H1 (cell line): ENCODE measurements at regions not wholly inside any gene's neighbourhood (a gene's known extent, or its start where the extent isn't known, plus 50 kb on each side); places are given as distances from the start of the nearest gene placed in this dataset.
A peak's percentile ranks its signal among the peaks of the same experiment; 100 is the strongest.

Experiments
- CTCF ChIA-PET: fragments of 300-600 bp; sonication (Branson Sonifier 250); formaldehyde crosslinking; loops from one replicate; lab custom pipeline; 2021; ENCODE audit not compliant: partially characterized antibody; lab: Charles Lee
- POLR2A ChIA-PET: fragments of 300-600 bp; sonication (Branson Sonifier 250); formaldehyde crosslinking; loops from one replicate; lab custom pipeline; 2021; ENCODE audit warnings: inconsistent platforms; ENCODE audit not compliant: partially characterized antibody; lab: Charles Lee
- DNase-seq, 2 experiments: peaks; one replicate each; pipeline versions ENCODE4 v3.0.0 to v3.0.0-alpha.2; 2010 to 2022; ENCODE audit warnings: low spot score in 2 of 2, low read depth in 1 of 2, mixed read lengths in 1 of 2
- FAIRE-seq: peaks from 2 replicates; lab custom pipeline; 2011; peaks lifted over from hg19 to GRCh38; lab: Jason Lieb, UNC
- H2AFZ ChIP-seq: 2 replicates; pipeline ENCODE4 v1.8.1; 2012; ENCODE audit warnings: low read length, inconsistent platforms
- H2AK5ac ChIP-seq: 2 replicates; pipeline ENCODE4 v1.6.1; 2013; ENCODE audit warnings: low read depth, low read length
- H2BK120ac ChIP-seq: replicated peaks from 2 replicates; pipeline ENCODE3; 2013; ENCODE audit warnings: low read depth, low read length, inconsistent platforms
- H2BK12ac ChIP-seq: 2 replicates; pipeline ENCODE4 v1.6.1; 2013; ENCODE audit warnings: low read depth, low read length
- H2BK15ac ChIP-seq: 2 replicates; pipeline ENCODE4 v1.6.1; 2013; ENCODE audit warnings: low read length
- H2BK20ac ChIP-seq: 2 replicates; pipeline ENCODE4 v1.6.1; 2013; ENCODE audit warnings: low read length
- H2BK5ac ChIP-seq: 2 replicates; pipeline ENCODE4 v1.6.1; 2013; ENCODE audit warnings: low read depth, low read length
- H3K14ac ChIP-seq: 2 replicates; pipeline ENCODE4 v1.6.1; 2013; ENCODE audit warnings: inconsistent platforms; ENCODE audit not compliant: insufficient read length
- H3K18ac ChIP-seq: 2 replicates; pipeline ENCODE4 v1.6.1; 2013; ENCODE audit warnings: low read length; ENCODE audit errors: extremely low read depth
- H3K23ac ChIP-seq: 2 replicates; pipeline ENCODE4 v1.6.1; 2013; ENCODE audit warnings: inconsistent platforms; ENCODE audit not compliant: insufficient read length
- H3K23me2 ChIP-seq: 2 replicates; pipeline ENCODE4 v1.6.1; 2013; ENCODE audit warnings: low read depth, low read length
- H3K27ac ChIP-seq: 2 replicates; pipeline ENCODE4 v1.6.1; 2011; ENCODE audit warnings: low read depth, low read length, inconsistent platforms
- H3K27me3 ChIP-seq, 4 experiments: replicated peaks in 1 of 4; 1 replicate in 1 of 4; 2 replicates in 3 of 4; pipeline versions ENCODE4 v1.6.1 to v1.8.1; 2011 to 2013; ENCODE audit warnings: low read length in 3 of 4, mild to moderate bottlenecking in 3 of 4, inconsistent platforms in 2 of 4, mixed read lengths in 2 of 4, moderate library complexity in 1 of 4; ENCODE audit not compliant: control insufficient read depth in 3 of 4, insufficient read depth in 3 of 4; ENCODE audit errors: extremely low read depth in 1 of 4
- H3K36me3 ChIP-seq, 4 experiments: 2 replicates each; pipeline versions ENCODE4 v1.6.1 to v1.8.1; 2011 to 2013; ENCODE audit warnings: mild to moderate bottlenecking in 4 of 4, low read length in 3 of 4, moderate library complexity in 2 of 4, control low read depth in 1 of 4, inconsistent platforms in 1 of 4; ENCODE audit not compliant: insufficient read depth in 4 of 4, control insufficient read depth in 2 of 4
- H3K4ac ChIP-seq: replicated peaks from 2 replicates; pipeline ENCODE3; 2013; ENCODE audit warnings: low read length, low read depth, mixed read lengths, inconsistent platforms; ENCODE audit not compliant: insufficient read length
- H3K4me1 ChIP-seq, 4 experiments: replicated peaks in 1 of 4; 1 replicate in 1 of 4; 2 replicates in 3 of 4; pipeline versions ENCODE4 v1.6.1 to v1.8.1; 2011 to 2013; ENCODE audit warnings: low read length in 3 of 4, inconsistent platforms in 2 of 4, mixed read lengths in 1 of 4; ENCODE audit not compliant: insufficient read depth in 4 of 4, control insufficient read depth in 3 of 4
- H3K4me2 ChIP-seq, 2 experiments: 2 replicates each; pipeline versions ENCODE4 v1.6.1 to v1.8.1; 2011 to 2013; ENCODE audit warnings: low read depth in 2 of 2, low read length in 2 of 2, control low read depth in 1 of 2, inconsistent platforms in 1 of 2, mild to moderate bottlenecking in 1 of 2; ENCODE audit not compliant: insufficient read depth in 1 of 2
- H3K4me3 ChIP-seq, 4 experiments: fragments of 200-600, 300-600 bp in 1 of 4; sonication (generic), shearing (Covaris generic), sonication (Bioruptor Twin) in 1 of 4; 2 replicates each; pipeline versions ENCODE4 v1.5.1 to v1.8.1; 2011 to 2016; ENCODE audit warnings: low read length in 4 of 4, low read depth in 3 of 4, control low read depth in 2 of 4, inconsistent platforms in 2 of 4, mild to moderate bottlenecking in 2 of 4, mixed read lengths in 1 of 4, moderate library complexity in 1 of 4; ENCODE audit not compliant: insufficient read depth in 2 of 4; ENCODE audit errors: extremely low read depth in 1 of 4
- H3K56ac ChIP-seq: replicated peaks from 2 replicates; pipeline ENCODE3; 2013; ENCODE audit warnings: low read depth, mild to moderate bottlenecking, mixed read lengths, low read length, inconsistent platforms; ENCODE audit not compliant: insufficient read length
- H3K79me1 ChIP-seq: 2 replicates; pipeline ENCODE4 v1.6.1; 2013; ENCODE audit warnings: low read depth, low read length, control low read depth
- H3K79me2 ChIP-seq, 2 experiments: 2 replicates each; pipeline versions ENCODE4 v1.6.1 to v1.8.1; 2012 to 2013; ENCODE audit warnings: low read length in 2 of 2, mild to moderate bottlenecking in 2 of 2, inconsistent platforms in 1 of 2; ENCODE audit not compliant: insufficient read depth in 2 of 2, control insufficient read depth in 1 of 2
- H3K9ac ChIP-seq, 4 experiments: replicated peaks in 1 of 4; 1 replicate in 1 of 4; 2 replicates in 3 of 4; pipeline versions ENCODE4 v1.6.1 to v1.8.1; 2011 to 2013; ENCODE audit warnings: low read depth in 3 of 4, low read length in 3 of 4, control low read depth in 2 of 4, mild to moderate bottlenecking in 2 of 4, moderate library complexity in 2 of 4, inconsistent platforms in 1 of 4; ENCODE audit errors: extremely low read depth in 1 of 4
- H3K9me3 ChIP-seq, 2 experiments: 2 replicates each; pipeline versions ENCODE4 v1.6.1 to v1.8.1; 2012 to 2013; ENCODE audit warnings: mild to moderate bottlenecking in 2 of 2, moderate library complexity in 2 of 2, control low read depth in 1 of 2, inconsistent platforms in 1 of 2, low read depth in 1 of 2, low read length in 1 of 2, mixed read lengths in 1 of 2; ENCODE audit not compliant: insufficient read depth in 2 of 2
- H4K20me1 ChIP-seq, 2 experiments: replicated peaks in 1 of 2; 2 replicates each; pipeline versions ENCODE3 to v1.8.1; 2011 to 2013; ENCODE audit warnings: inconsistent platforms in 2 of 2, low read length in 2 of 2, mild to moderate bottlenecking in 1 of 2; ENCODE audit not compliant: insufficient read depth in 2 of 2, control insufficient read depth in 1 of 2
- H4K5ac ChIP-seq: 2 replicates; pipeline ENCODE4 v1.6.1; 2013; ENCODE audit warnings: low read length, low read depth, mixed read lengths, inconsistent platforms; ENCODE audit not compliant: insufficient read length
- H4K8ac ChIP-seq: 2 replicates; pipeline ENCODE4 v1.8.0; 2013; ENCODE audit warnings: mild to moderate bottlenecking, moderate library complexity, low read length, inconsistent platforms; ENCODE audit not compliant: insufficient read depth; ENCODE audit errors: extremely low read depth
- H4K91ac ChIP-seq: replicated peaks from 2 replicates; pipeline ENCODE3; 2013; ENCODE audit warnings: low read length, mixed read lengths, inconsistent platforms; ENCODE audit not compliant: insufficient read length
- ASH2L ChIP-seq: fragments of 200-600, 300-600 bp; sonication (generic); IDR thresholded peaks from one replicate; pipeline ENCODE4 v1.7.1; 2017; ENCODE audit warnings: low read length
- CBX5 ChIP-seq: fragments of 300-800, 300-1000 bp; sonication (generic); IDR thresholded peaks from 2 replicates; pipeline ENCODE4 v1.7.1; 2016; ENCODE audit warnings: antibody characterized with exemption, low read length, low read depth
- CHD1 ChIP-seq: IDR thresholded peaks from 2 replicates; pipeline ENCODE4 v1.6.1; 2012; ENCODE audit warnings: low read depth, low read length, improper control_type of control experiment
- TAF1 ChIP-seq: IDR thresholded peaks from 2 replicates; pipeline ENCODE4 v1.6.1; 2011; ENCODE audit warnings: mild to moderate bottlenecking, low read depth, low read length
- WGBS, 2 experiments: shearing (Covaris generic) in 1 of 2; methylation state at CpG; one replicate each; pipeline versions ENCODE4 v1.1.6 to v1.1.7; 2013 to 2015; ENCODE audit warnings: low lambda C conversion rate in 2 of 2, mixed read lengths in 2 of 2, inconsistent platforms in 1 of 2, low coverage in 1 of 2, missing lambda C conversion rate in 1 of 2; ENCODE audit not compliant: insufficient replicate concordance in 2 of 2, insufficient coverage in 1 of 2, insufficient read length in 1 of 2; ENCODE audit errors: extremely low coverage in 1 of 2, missing lambda C conversion rate in 1 of 2; 5-methylcytosine and 5-hydroxymethylcytosine counted together
- TF ChIP-seq, protein P1 (sequence below): IDR thresholded peaks from 2 replicates; pipeline ENCODE4 v1.6.1; 2012; ENCODE audit warnings: inconsistent platforms

DNA sequence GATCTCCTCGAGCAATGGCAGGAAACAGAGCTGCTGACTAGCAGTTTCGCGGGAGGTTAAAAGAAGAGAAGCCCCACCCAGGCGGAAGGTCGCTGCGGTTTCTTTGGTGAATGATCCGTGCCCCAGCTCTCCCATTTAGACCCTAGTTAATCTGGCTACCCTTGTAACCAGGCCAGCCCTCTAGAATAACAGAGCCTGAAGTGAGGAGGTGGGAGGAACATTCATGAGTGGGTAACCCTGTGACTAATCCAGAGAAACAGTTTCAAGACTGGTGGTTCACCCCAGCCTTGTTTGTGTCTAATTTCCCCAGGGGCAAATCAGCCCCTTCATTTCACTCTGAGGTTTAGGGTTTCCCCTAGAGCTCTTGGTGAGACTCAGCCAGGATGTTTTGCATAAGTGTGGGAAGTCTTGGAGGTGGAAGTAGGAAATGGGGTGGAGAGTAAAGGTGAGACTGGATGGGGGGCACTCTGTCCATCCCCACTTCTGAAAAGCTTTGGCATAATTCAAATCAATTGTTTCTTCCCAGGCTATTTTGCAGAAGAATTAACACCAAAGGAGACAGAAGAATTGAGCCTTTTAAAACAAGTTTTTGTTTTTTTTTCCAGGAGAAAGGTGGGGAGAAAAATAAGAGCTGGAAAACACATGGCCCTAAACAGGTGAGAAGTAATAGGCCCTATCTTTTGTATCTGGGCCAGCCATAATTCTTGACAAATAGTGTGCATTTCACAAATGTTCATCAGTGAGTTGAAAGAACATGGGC lies 303.1 kb downstream of the RPLP1 start:
- Histone ChIP-seq H3K4me3 (no peak overlapping the region), H3K79me2 (no peaks in the 10 kb centered on the region), H3K18ac (no peak overlapping the region), H2BK120ac (no peak overlapping the region), H2AK5ac (no peak overlapping the region), H3K27me3 (no peaks in the 10 kb centered on the region), H3K4ac (no peak overlapping the region), H2BK12ac (no peak overlapping the region), H3K79me1 (no peaks in the 10 kb centered on the region), H3K4me1 (peaks cover 0 to 6% (median 3%) of the 10 kb centered on the region in 4 experiments; a peak in 3 of 7 replicates), H2AFZ (no peak overlapping the region), H2BK5ac (no peak overlapping the region; the same call in 1 of the 2 replicates), H4K8ac (no peak overlapping the region), H3K14ac (no peak overlapping the region), H3K56ac (no peak overlapping the region), H2BK15ac (no peak overlapping the region), H2BK20ac (no peak overlapping the region), H3K27ac (no peak overlapping the region), H3K9ac (no peak overlapping the region), H3K23me2 (no peaks in the 10 kb centered on the region; the same call in 1 of the 2 replicates), H3K36me3 (no peaks in the 10 kb centered on the region), H3K4me2 (no peak overlapping the region), H3K23ac (no peak overlapping the region), H4K91ac (no peak overlapping the region), H4K5ac (no peak overlapping the region), H4K20me1 (no peaks in the 10 kb centered on the region), H3K9me3 (0 out of 4 replicates have a peak, but pooled peaks cover 0 to 2% of the 10 kb centered on the region in 2 experiments)
- DNase-seq (no peak), FAIRE-seq (no peak)
- CTCF ChIA-PET = interaction anchor here (1.1 to 1.5 kb wide), 3 partner anchors 12 to 221 kb away, joined by 3 to 4 read pairs (median 3); no protein-coding TSS in a partner anchor
- TF ChIP-seq ASH2L (no peak), CHD1 (no peak), CBX5 (no peak), TAF1 (no peak)
- TF ChIP-seq, protein P1, sequence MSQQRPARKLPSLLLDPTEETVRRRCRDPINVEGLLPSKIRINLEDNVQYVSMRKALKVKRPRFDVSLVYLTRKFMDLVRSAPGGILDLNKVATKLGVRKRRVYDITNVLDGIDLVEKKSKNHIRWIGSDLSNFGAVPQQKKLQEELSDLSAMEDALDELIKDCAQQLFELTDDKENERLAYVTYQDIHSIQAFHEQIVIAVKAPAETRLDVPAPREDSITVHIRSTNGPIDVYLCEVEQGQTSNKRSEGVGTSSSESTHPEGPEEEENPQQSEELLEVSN = peak; percentile 21; the same call in 1 of the 2 replicates
- POLR2A ChIA-PET = interaction anchor here (1.1 kb wide), 1 partner anchor 156 kb away, joined by 3 read pairs; no protein-coding TSS in a partner anchor
- WGBS, 2 experiments = 49% methylated on average over 7 of the region's 7 CpGs; no CpG with 5 or more reads in 1 of the 2 experiments
